SK-N-SH (cell line): ENCODE measurements at regions not wholly inside any gene's neighbourhood (a gene's known extent, or its start where the extent isn't known, plus 50 kb on each side); places are given as distances from the start of the nearest gene placed in this dataset.

Source experiments
- CHD2 ChIP-seq: fragments of 150-350 bp; IDR thresholded peaks from 2 replicates; pipeline ENCODE4 v1.6.1; 2018; ENCODE audit warnings: low read length; ENCODE audit not compliant: partially characterized antibody
- EP300 ChIP-seq, 2 experiments: IDR thresholded peaks; 2 replicates each; pipeline versions ENCODE4 v1.4.0 to v1.6.1; 2012; ENCODE audit warnings: borderline replicate concordance in 1 of 2, low read depth in 1 of 2, low read length in 1 of 2
- MEF2A ChIP-seq: IDR thresholded peaks from 2 replicates; pipeline ENCODE4 v1.4.0; 2012; ENCODE audit warnings: low read depth, borderline replicate concordance
- RXRA ChIP-seq: IDR thresholded peaks from 2 replicates; pipeline ENCODE4 v1.4.0; 2012; ENCODE audit warnings: low read depth, mild to moderate bottlenecking, borderline replicate concordance
- TF ChIP-seq, protein P1 (sequence below): IDR thresholded peaks from 2 replicates; pipeline ENCODE4 v1.4.0; 2012; ENCODE audit warnings: low read depth, borderline replicate concordance
- TF ChIP-seq, protein P2 (sequence below): IDR thresholded peaks from 2 replicates; pipeline ENCODE4 v1.4.0; 2012; ENCODE audit warnings: low read depth
- TF ChIP-seq, protein P3 (sequence below): fragments of 200-600 bp; sonication (generic); IDR thresholded peaks from 2 replicates; pipeline ENCODE4 v1.6.1; 2017; ENCODE audit warnings: antibody characterized with exemption, mild to moderate bottlenecking, moderate library complexity
- TF ChIP-seq, protein P4 (sequence below): fragments of 150-350 bp; IDR thresholded peaks from 2 replicates; pipeline ENCODE4 v1.6.1; 2017; ENCODE audit warnings: antibody characterized with exemption, low read length, low read depth, borderline replicate concordance

DNA sequence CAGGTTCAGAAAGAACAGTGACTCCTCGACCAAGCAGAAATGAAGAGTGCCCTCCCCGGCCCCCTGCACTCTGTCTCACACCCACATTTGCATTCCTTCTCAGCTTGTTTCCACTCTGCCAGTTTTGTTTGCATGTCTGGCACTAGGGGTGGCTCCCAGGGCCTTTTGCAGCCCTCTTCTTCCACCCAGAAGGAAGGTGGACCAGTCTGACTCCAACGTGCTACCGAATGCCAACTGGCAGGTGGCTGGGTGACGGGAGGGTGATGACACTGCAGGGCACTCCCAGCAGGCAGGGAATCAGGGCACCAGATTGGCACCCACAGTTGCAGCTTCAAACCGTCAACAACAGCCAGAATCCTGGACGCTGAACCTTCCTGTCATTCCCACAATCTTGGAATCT, 371.1 kb downstream of the TXNL1 start:
- TF ChIP-seq EP300 (IDR thresholded peaks at IDR 0.05; ENCODE audit: borderline replicate concordance in 1 of 2, low read depth in 1 of 2, low read length in 1 of 2) (no peak), MEF2A (no peak), CHD2 (no peak), RXRA (no peak)
- TF ChIP-seq, protein P1, sequence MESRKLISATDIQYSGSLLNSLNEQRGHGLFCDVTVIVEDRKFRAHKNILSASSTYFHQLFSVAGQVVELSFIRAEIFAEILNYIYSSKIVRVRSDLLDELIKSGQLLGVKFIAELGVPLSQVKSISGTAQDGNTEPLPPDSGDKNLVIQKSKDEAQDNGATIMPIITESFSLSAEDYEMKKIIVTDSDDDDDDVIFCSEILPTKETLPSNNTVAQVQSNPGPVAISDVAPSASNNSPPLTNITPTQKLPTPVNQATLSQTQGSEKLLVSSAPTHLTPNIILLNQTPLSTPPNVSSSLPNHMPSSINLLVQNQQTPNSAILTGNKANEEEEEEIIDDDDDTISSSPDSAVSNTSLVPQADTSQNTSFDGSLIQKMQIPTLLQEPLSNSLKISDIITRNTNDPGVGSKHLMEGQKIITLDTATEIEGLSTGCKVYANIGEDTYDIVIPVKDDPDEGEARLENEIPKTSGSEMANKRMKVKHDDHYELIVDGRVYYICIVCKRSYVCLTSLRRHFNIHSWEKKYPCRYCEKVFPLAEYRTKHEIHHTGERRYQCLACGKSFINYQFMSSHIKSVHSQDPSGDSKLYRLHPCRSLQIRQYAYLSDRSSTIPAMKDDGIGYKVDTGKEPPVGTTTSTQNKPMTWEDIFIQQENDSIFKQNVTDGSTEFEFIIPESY, result no peak
- TF ChIP-seq, protein P2, sequence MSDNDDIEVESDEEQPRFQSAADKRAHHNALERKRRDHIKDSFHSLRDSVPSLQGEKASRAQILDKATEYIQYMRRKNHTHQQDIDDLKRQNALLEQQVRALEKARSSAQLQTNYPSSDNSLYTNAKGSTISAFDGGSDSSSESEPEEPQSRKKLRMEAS, result no peak
- TF ChIP-seq, protein P3, sequence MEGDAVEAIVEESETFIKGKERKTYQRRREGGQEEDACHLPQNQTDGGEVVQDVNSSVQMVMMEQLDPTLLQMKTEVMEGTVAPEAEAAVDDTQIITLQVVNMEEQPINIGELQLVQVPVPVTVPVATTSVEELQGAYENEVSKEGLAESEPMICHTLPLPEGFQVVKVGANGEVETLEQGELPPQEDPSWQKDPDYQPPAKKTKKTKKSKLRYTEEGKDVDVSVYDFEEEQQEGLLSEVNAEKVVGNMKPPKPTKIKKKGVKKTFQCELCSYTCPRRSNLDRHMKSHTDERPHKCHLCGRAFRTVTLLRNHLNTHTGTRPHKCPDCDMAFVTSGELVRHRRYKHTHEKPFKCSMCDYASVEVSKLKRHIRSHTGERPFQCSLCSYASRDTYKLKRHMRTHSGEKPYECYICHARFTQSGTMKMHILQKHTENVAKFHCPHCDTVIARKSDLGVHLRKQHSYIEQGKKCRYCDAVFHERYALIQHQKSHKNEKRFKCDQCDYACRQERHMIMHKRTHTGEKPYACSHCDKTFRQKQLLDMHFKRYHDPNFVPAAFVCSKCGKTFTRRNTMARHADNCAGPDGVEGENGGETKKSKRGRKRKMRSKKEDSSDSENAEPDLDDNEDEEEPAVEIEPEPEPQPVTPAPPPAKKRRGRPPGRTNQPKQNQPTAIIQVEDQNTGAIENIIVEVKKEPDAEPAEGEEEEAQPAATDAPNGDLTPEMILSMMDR, result no peak
- TF ChIP-seq, protein P4, sequence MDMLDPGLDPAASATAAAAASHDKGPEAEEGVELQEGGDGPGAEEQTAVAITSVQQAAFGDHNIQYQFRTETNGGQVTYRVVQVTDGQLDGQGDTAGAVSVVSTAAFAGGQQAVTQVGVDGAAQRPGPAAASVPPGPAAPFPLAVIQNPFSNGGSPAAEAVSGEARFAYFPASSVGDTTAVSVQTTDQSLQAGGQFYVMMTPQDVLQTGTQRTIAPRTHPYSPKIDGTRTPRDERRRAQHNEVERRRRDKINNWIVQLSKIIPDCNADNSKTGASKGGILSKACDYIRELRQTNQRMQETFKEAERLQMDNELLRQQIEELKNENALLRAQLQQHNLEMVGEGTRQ, result no peak
